Activated naive CD4-positive, alpha-beta T cell treated with anti-CD3 and anti-CD28 coated beads, Interleukin-2, amount 10 ng/mL, durations not matched to agents 7 days and 5 days (primary cell): ENCODE measurements at regions not wholly inside any gene's neighbourhood (a gene's known extent, or its start where the extent isn't known, plus 50 kb on each side); places are given as distances from the start of the nearest gene placed in this dataset.
"Not testable (repeated sequence)": the region's sequence is repeated elsewhere in the genome, so short reads cannot be mapped to it uniquely, and the experiment has no call there.

Source experiments
- CTCF ChIA-PET: fragments of 350-600 bp; sonication (Branson Sonifier 250); formaldehyde crosslinking; loops from one replicate; lab custom pipeline; 2021; ENCODE audit warnings: antibody characterized with exemption; lab: Charles Lee
- DNase-seq: peaks from one replicate; pipeline ENCODE4 v3.0.0-alpha.2; 2020
- H3K27ac Mint-ChIP-seq: one replicate; pipeline ENCODE4 v1.8.0; 2021; ENCODE audit warnings: mild to moderate bottlenecking, moderate library complexity, mixed read lengths
- H3K27me3 Mint-ChIP-seq: one replicate; pipeline ENCODE4 v1.8.0; 2021; ENCODE audit warnings: mild to moderate bottlenecking, mixed read lengths
- H3K36me3 Mint-ChIP-seq: one replicate; pipeline ENCODE4 v1.8.0; 2021; ENCODE audit warnings: mixed read lengths
- H3K4me1 Mint-ChIP-seq: one replicate; pipeline ENCODE4 v1.8.0; 2021; ENCODE audit warnings: mixed read lengths
- H3K4me3 Mint-ChIP-seq: one replicate; pipeline ENCODE4 v1.8.0; 2021; ENCODE audit warnings: mild to moderate bottlenecking, moderate library complexity, mixed read lengths
- H3K9me3 Mint-ChIP-seq: one replicate; pipeline ENCODE4 v1.8.0; 2021; ENCODE audit warnings: mixed read lengths

DNA sequence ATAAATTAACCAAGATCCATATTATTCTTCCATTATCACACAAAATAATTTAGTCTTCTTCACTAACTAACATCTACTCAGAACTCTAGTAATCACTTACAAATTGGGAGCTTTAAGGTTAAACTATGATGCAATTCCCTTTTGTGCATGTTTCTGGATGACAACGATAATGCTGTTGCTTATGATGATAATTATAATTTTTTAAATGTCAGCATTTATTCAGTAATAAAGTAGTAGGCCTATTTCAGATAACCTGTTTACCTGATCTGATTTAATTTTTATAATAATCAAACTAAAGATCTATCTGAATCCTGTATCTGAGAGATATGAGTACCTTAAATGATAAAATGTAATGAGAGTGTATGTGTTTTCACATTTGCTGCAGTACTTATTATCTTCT lies 507.8 kb upstream of the GRID2 start:
- Mint-ChIP-seq H3K36me3 (no peaks in the 10 kb centered on the region), H3K27me3 (no peaks in the 10 kb centered on the region), H3K4me3 (no peak overlapping the region), H3K27ac (no peak overlapping the region), H3K4me1 (no peaks in the 10 kb centered on the region), H3K9me3 (peaks cover 3% of the 10 kb centered on the region)
- CTCF ChIA-PET = no interaction called here
- no peak for DNase-seq

DNA sequence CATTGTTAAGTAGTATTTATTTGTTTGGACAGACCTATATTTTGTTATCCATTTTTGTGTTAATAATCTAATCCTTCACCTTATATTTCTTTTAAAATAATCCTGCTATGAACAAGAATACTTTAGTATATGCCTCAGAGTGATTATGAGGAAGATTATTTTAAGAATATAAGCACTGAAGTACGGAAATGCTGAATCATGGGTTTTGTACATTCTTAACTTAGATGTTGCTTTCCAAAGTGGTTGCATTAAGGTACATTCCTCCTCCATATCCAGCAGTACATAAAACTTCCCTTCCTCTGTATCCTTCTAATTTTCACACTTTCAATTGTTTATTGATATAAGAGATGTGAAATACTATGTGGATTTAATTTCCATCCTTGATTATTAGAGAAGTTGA lies 491.4 kb upstream of the GRID2 start:
- Mint-ChIP-seq H3K27ac (no peak overlapping the region), H3K4me3 (no peak overlapping the region), H3K4me1 (no peaks in the 10 kb centered on the region), H3K27me3 (no peaks in the 10 kb centered on the region), H3K36me3 (no peaks in the 10 kb centered on the region), H3K9me3 (peaks cover 7% of the 10 kb centered on the region)
- DNase-seq = no peak
- CTCF ChIA-PET = no interaction called here

DNA sequence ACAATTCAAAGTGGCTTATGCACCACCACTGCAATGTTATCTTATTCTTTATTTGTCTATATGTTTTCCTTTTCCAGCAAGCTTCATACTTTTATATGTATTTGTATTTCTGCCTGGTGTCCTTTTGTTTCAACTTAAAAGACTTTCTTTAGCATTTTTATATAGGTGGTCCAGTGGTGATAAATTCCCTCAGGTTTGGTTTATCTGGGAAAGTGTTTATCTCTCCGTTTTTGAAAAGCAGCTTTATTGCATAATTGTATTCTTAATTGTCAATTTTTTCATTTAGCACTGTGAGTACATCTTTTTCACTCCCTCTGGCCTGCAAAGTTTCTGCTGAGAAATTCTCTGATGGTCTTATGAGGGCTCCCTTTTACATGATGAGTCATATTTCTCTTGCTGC lies 479.0 kb upstream of the GRID2 start:
- Mint-ChIP-seq H3K4me1 (no peaks in the 10 kb centered on the region), H3K4me3 (no peak overlapping the region), H3K36me3 (no peaks in the 10 kb centered on the region), H3K27me3 (no peaks in the 10 kb centered on the region), H3K27ac (no peak overlapping the region), H3K9me3 (peaks cover 27% of the 10 kb centered on the region)
- CTCF ChIA-PET = no interaction called here
- DNase-seq = no peak

DNA sequence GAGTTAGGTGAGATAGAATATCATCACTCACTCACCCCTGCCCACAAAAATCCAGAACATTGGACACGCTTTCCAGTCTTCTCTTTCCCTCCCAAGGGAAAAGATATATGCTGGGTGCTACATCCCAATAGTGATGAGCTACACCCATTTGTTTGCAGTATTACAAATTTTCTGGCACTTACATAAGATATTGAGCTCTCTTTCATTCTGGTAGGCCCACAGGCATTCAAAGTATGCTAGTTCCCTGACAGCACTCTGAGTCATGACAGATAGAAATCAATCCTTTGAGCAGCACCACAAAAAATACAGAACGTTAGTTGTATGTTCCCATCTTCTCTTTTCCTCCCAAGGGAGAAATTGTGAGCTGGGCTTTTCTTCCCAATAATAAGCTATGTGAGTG lies 477.6 kb upstream of the GRID2 start:
- Mint-ChIP-seq H3K9me3 (peaks cover 26% of the 10 kb centered on the region), H3K27me3 (no peaks in the 10 kb centered on the region), H3K36me3 (no peaks in the 10 kb centered on the region), H3K4me3 (no peak overlapping the region), H3K27ac (no peak overlapping the region), H3K4me1 (no peaks in the 10 kb centered on the region)
- CTCF ChIA-PET = no interaction called here
- no peak for DNase-seq

DNA sequence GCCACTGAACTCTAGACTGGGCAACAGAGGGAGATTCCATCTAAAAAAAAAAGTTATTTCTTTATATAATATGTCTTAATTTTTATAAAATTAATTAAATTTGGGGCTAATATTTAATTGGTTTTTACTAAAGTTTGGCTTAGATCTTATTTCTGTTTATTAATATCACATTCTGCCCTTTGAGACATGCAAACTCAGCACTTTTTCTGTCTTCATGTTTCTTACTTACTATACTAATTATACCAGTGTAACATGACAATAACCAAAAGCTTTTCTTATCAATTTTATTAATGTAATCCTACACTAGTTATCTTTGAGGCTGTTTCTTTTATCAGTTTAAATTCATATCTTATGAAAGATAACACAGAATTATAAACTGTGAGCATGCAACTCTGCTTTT lies 475.9 kb upstream of the GRID2 start:
- no peak for DNase-seq
- H3K27me3 Mint-ChIP-seq = no peaks in the 10 kb centered on the region
- no peak overlapping the region for H3K27ac Mint-ChIP-seq
- H3K36me3 Mint-ChIP-seq = no peaks in the 10 kb centered on the region
- no peaks in the 10 kb centered on the region for H3K4me1 Mint-ChIP-seq
- CTCF ChIA-PET = no interaction called here
- no peak overlapping the region for H3K4me3 Mint-ChIP-seq
- H3K9me3 Mint-ChIP-seq = peaks cover 23% of the 10 kb centered on the region

DNA sequence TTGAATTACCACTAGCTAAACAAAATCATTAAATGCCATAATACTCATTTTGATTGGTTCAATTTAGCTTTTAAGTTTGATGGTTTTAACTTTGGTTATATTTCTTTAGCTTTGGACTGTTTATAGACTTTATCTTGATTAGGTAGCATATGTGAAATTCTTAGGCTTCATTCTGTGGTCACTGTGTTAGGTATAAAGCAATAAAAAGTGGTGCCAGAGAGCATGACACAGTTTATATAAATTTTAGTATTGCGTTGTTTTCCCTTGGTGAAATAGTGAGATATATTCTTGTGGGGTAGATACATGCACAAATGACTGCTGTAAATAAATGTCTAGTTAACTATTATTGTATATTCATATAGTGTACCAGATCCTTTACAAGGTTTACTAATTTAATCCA lies 474.2 kb upstream of the GRID2 start:
- CTCF ChIA-PET = no interaction called here
- Mint-ChIP-seq H3K36me3 (no peaks in the 10 kb centered on the region), H3K9me3 (peaks cover 25% of the 10 kb centered on the region), H3K27me3 (no peaks in the 10 kb centered on the region), H3K27ac (no peak overlapping the region), H3K4me3 (no peak overlapping the region), H3K4me1 (no peaks in the 10 kb centered on the region)
- no peak for DNase-seq

DNA sequence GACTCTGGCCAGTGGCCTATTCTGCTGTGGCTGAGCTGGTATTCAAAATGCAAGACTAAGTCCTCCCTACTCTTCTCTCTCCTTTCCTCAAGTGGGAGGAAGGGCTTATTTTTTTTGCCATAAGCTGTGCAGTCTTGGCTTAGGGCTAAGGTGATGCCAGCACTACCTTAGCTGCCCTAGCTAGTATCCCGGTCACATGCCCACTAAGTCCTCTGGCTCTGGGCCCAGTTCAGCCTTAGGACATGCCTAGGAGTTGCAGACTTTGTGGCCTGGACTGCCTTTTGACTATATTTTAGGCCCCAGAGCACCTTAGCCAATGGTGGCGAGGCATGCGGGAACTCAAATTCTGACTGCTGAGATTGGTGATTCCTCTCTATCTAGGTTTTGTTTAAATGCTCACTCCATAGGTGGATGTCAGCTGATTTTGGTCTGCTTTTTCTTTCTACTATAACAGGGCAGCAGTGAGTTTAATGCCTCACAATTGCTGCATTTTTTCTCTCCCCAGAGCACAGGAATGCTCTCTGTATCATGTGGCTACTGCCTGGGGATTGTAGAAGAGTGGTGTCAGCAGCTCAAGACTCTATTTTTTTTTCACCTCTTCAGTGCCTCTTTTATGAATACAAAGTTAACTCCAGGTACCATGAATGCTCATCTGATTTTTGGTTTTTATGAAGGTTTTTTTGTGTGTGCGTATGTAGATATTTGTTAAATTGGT lies 472.9 kb upstream of the GRID2 start:
- no peak overlapping the region for H3K27ac Mint-ChIP-seq
- CTCF ChIA-PET = no interaction called here
- no peaks in the 10 kb centered on the region for H3K4me1 Mint-ChIP-seq
- no peak overlapping the region for H3K4me3 Mint-ChIP-seq
- H3K36me3 Mint-ChIP-seq = no peaks in the 10 kb centered on the region
- H3K27me3 Mint-ChIP-seq = no peaks in the 10 kb centered on the region
- DNase-seq = no peak
- peaks cover 26% of the 10 kb centered on the region for H3K9me3 Mint-ChIP-seq

DNA sequence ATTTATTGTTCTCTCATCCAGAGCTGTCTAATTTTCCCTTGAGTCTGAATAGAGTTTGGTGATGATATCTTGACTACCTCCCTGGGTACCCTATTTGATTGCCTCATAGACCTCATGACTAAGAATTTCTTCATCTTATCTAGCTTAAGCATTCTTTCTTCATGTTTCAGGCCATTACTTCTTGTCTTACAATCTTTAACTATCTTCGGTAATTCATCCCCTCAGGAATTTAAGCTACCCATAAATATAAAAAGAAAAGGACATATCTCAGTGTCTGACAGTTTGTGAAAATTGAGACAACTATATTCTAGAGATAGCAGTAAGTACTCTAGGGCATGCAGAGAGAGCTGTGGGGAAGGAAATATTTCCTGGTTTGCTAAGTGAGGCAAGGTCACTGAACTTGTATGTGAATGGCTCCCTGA lies 466.1 kb upstream of the GRID2 start:
- H3K36me3 Mint-ChIP-seq = no peaks in the 10 kb centered on the region
- no peaks in the 10 kb centered on the region for H3K27me3 Mint-ChIP-seq
- CTCF ChIA-PET = no interaction called here
- no peak overlapping the region for H3K4me3 Mint-ChIP-seq
- H3K4me1 Mint-ChIP-seq = no peaks in the 10 kb centered on the region
- no peak for DNase-seq
- peaks cover 21% of the 10 kb centered on the region for H3K9me3 Mint-ChIP-seq
- no peak overlapping the region for H3K27ac Mint-ChIP-seq

DNA sequence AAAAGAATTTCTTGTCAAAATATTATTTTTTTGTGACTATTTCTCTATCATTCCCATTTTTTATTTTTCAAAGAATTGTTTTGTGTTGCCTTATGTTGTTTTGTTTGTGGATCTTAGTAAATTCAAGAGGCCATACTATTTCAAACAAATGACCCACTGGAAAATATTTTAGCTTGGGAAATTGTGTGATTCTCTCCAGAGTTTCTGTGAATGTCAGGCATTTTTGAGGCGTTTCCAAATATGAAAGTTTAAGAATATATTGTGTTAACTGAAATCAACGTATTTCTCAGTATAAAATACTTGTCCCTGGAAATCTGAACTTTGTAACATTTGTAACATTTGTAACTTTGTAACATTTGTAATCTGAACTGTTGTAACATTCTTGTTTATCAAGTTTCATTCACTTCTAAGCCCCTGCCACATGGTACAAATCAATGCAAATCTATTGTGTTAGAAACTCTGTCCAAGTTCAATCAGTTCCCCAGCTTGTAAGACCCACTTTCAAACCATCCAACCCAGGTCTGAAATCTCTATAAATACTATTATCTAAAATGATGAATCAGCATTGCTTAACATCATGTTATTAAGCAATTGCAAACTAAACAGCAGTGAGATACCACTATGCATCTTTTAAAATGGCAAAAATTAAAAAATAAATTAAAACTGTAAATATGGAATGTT lies 465.4 kb upstream of the GRID2 start:
- Mint-ChIP-seq H3K36me3 (no peaks in the 10 kb centered on the region), H3K4me3 (no peak overlapping the region), H3K9me3 (peaks cover 18% of the 10 kb centered on the region), H3K27me3 (no peaks in the 10 kb centered on the region), H3K27ac (no peak overlapping the region), H3K4me1 (no peaks in the 10 kb centered on the region)
- CTCF ChIA-PET = no interaction called here
- no peak for DNase-seq

DNA sequence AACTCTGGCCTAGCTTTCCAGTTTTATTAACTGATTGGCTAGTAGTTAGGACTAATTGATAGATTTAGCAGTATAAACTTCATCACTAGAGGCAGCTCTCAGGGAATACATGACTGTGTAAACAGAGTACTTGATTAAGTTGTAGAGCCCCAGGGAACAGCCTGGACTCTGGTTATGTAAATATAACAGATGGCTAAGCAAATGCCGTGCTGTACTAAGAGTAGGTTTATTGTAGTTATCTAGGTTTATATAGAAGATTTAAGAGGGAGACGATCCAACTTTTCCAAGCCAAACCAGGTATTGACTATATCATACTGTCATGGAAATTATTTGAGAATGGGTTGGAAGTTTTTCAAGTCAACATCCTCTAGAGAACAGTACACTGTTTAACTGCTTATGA lies 463.4 kb upstream of the GRID2 start:
- Mint-ChIP-seq H3K27ac (no peak overlapping the region), H3K27me3 (no peaks in the 10 kb centered on the region), H3K9me3 (peaks cover 7% of the 10 kb centered on the region), H3K4me3 (no peak overlapping the region), H3K4me1 (no peaks in the 10 kb centered on the region), H3K36me3 (no peaks in the 10 kb centered on the region)
- DNase-seq = no peak
- CTCF ChIA-PET = no interaction called here

DNA sequence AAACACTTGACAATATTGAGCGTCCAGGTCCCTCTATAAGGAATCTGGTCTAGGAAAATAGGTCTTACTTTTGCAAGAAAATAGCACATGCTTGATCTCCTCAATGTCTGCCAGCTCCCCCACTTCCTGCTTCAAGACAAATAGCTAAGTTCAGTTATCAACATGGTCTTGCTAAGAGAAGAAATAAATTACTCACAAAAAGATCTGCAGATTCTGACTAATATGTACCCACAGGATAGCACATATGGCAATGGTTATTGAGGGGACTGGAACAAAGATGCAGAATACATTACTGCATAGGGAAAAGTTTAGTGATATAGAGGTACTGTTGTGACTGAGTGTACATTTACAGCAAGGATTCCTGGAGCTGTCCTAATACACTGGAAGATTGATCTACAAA lies 457.5 kb upstream of the GRID2 start:
- H3K4me3 Mint-ChIP-seq = no peak overlapping the region
- no peaks in the 10 kb centered on the region for H3K4me1 Mint-ChIP-seq
- no peaks in the 10 kb centered on the region for H3K27me3 Mint-ChIP-seq
- H3K27ac Mint-ChIP-seq = no peak overlapping the region
- H3K9me3 Mint-ChIP-seq = peaks cover 9% of the 10 kb centered on the region
- DNase-seq = no peak
- no peaks in the 10 kb centered on the region for H3K36me3 Mint-ChIP-seq
- CTCF ChIA-PET = no interaction called here

DNA sequence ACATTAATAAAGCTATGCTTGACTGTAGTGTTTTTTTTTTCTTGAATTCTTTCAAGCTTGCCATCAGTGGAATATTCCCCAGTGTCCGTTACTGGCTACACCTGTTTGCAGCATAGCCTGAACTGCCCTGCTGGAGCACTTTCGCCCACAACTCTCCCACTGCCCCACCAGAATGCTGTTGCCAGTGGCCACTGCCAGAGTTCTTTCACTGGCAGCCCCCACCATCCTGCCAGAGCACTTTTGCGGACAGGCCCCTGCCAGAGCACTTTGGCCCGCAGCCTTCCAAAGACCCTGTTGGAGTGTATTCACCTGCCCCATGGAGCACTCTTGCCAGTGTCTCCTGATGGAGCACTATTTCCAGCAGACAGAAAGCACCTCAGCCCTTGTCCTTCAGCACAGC lies 452.3 kb upstream of the GRID2 start:
- no peak for DNase-seq
- no peaks in the 10 kb centered on the region for H3K27me3 Mint-ChIP-seq
- CTCF ChIA-PET = no interaction called here
- no peaks in the 10 kb centered on the region for H3K4me1 Mint-ChIP-seq
- H3K4me3 Mint-ChIP-seq = no peak overlapping the region
- peaks cover 4% of the 10 kb centered on the region for H3K9me3 Mint-ChIP-seq
- no peaks in the 10 kb centered on the region for H3K36me3 Mint-ChIP-seq
- no peak overlapping the region for H3K27ac Mint-ChIP-seq

DNA sequence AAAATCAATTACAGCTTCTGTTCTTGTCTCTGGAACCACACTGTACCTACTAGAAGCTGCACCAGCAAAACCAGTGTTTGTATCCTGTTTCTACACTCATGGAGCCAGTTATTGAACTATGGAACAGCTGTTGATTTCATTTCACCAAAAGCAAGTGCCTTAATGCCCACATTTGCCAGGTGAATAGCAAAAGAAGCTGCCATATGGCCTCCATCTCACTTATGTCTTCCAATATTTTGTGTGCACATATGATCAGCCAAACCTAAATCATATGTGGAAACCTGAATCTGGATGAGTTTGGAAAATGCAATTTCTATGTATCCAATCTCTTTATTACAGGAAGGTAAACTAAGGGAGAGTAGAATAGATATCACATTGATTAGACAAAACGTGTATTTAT lies 415.8 kb upstream of the GRID2 start:
- Mint-ChIP-seq H3K27ac (no peak overlapping the region), H3K36me3 (no peaks in the 10 kb centered on the region), H3K27me3 (no peaks in the 10 kb centered on the region), H3K4me3 (no peak overlapping the region), H3K4me1 (no peaks in the 10 kb centered on the region), H3K9me3 (peaks cover 5% of the 10 kb centered on the region)
- DNase-seq = no peak
- CTCF ChIA-PET = no interaction called here

DNA sequence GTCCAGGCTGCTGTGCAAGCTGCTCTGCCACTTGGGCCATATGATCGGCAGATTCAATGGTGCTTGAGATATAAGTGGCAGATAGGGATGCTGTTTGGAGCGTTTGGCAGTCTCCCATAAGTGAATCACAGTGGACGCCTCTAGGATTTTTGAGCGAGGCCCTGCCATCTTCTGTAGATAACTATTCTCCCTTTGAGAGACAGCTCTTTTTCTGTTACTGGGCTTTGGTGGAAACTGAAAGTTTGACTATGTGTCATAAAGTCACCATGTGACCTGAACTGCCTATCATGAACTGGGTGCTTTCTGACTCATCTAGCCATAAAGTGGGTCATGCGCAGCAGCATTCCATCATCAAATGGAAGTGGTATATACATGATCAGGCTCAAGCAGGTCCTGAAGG lies 412.5 kb upstream of the GRID2 start:
- H3K27me3 Mint-ChIP-seq, H3K4me3 Mint-ChIP-seq, H3K9me3 Mint-ChIP-seq, DNase-seq, H3K27ac Mint-ChIP-seq, H3K4me1 Mint-ChIP-seq, CTCF ChIA-PET, H3K36me3 Mint-ChIP-seq: not testable (repeated sequence)

DNA sequence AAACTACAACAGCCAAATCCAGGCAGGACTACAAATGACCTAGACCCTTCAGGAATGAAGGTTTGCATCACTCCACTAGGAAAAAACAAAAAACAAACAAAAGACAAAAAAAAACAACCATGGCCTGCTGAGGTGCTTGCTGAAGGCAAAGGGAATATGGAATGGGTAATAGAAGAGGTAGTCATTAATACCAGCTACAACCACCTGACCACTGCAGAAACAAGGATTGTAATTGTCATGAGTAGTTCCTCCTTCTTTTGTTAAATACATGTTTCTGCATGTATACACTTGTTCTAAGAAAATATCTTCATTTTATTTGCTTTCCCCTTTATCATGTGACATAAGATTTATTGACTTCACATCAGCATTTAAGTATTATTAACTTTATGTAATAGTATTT lies 409.8 kb upstream of the GRID2 start:
- peaks cover 9% of the 10 kb centered on the region for H3K9me3 Mint-ChIP-seq
- H3K27me3 Mint-ChIP-seq = no peaks in the 10 kb centered on the region
- no peaks in the 10 kb centered on the region for H3K36me3 Mint-ChIP-seq
- no peak for DNase-seq
- CTCF ChIA-PET = no interaction called here
- no peaks in the 10 kb centered on the region for H3K4me1 Mint-ChIP-seq
- no peak overlapping the region for H3K4me3 Mint-ChIP-seq
- no peak overlapping the region for H3K27ac Mint-ChIP-seq
